OCI-LY3 (cell line): ENCODE measurements at regions not wholly inside any gene's neighbourhood (a gene's known extent, or its start where the extent isn't known, plus 50 kb on each side); places are given as distances from the start of the nearest gene placed in this dataset.
"Not testable (repeated sequence)": the region's sequence is repeated elsewhere in the genome, so short reads cannot be mapped to it uniquely, and the experiment has no call there.

Experiments
- H2AFZ ChIP-seq: fragments of 200-600, 300-600 bp; shearing (Covaris generic); 2 replicates; pipeline ENCODE4 v1.6.0; 2014; ENCODE audit warnings: antibody characterized with exemption, low read depth, low read length
- H3K27ac ChIP-seq: fragments of 200-600, 300-600 bp; sonication (generic); 2 replicates; pipeline ENCODE4 v1.5.1; 2014; ENCODE audit warnings: mild to moderate bottlenecking, low read length, moderate library complexity, mixed read lengths
- H3K27me3 ChIP-seq: fragments of 200-600, 300-600 bp; sonication (generic); 2 replicates; pipeline ENCODE4 v1.6.1; 2014; ENCODE audit warnings: low read depth, low read length, mixed read lengths
- H3K36me3 ChIP-seq: fragments of 200-600, 300-600 bp; sonication (generic); replicated peaks from 2 replicates; pipeline ENCODE3; 2014; ENCODE audit warnings: low read depth, low read length, mixed read lengths
- H3K4me1 ChIP-seq: fragments of 300-600, 200-600 bp; sonication (generic); 2 replicates; pipeline ENCODE4 v1.6.1; 2014; ENCODE audit warnings: low read length, mixed read lengths
- H3K4me2 ChIP-seq: fragments of 200-600, 300-600 bp; sonication (generic); 2 replicates; pipeline ENCODE4 v1.6.1; 2014; ENCODE audit warnings: low read length, mixed read lengths
- H3K4me3 ChIP-seq: fragments of 300-600, 200-600 bp; sonication (generic); 2 replicates; pipeline ENCODE4 v1.5.1; 2014; ENCODE audit warnings: antibody characterized with exemption, mild to moderate bottlenecking, low read length, moderate library complexity
- H3K79me2 ChIP-seq: fragments of 300-600, 200-600 bp; shearing (Covaris generic); 2 replicates; pipeline ENCODE4 v1.6.1; 2014; ENCODE audit warnings: mild to moderate bottlenecking, low read length, mixed read lengths
- H3K9ac ChIP-seq: fragments of 300-600, 200-600 bp; shearing (Covaris generic); 2 replicates; pipeline ENCODE4 v1.6.0; 2014; ENCODE audit warnings: mild to moderate bottlenecking, low read length, moderate library complexity
- H3K9me3 ChIP-seq: fragments of 200-600, 300-600 bp; shearing (Covaris generic); 2 replicates; pipeline ENCODE4 v1.6.1; 2014; ENCODE audit warnings: low read length, mixed read lengths; ENCODE audit not compliant: insufficient read depth
- H4K20me1 ChIP-seq: fragments of 200-600, 300-600 bp; sonication (generic); 2 replicates; pipeline ENCODE4 v1.6.1; 2016; ENCODE audit warnings: low read length, mixed read lengths; ENCODE audit not compliant: insufficient read depth
- EZH2phosphoT487 ChIP-seq: fragments of 200-600 bp; shearing (Covaris generic); IDR thresholded peaks from 2 replicates; pipeline ENCODE4 v1.6.1; 2018; ENCODE audit warnings: antibody characterized with exemption, mixed run types, low read depth
- TF ChIP-seq, protein P1 (sequence below): fragments of 200-600, 300-600 bp; sonication (generic); IDR thresholded peaks from 2 replicates; pipeline ENCODE4 v1.5.1; 2014; ENCODE audit warnings: antibody characterized with exemption, low read length, low read depth

DNA sequence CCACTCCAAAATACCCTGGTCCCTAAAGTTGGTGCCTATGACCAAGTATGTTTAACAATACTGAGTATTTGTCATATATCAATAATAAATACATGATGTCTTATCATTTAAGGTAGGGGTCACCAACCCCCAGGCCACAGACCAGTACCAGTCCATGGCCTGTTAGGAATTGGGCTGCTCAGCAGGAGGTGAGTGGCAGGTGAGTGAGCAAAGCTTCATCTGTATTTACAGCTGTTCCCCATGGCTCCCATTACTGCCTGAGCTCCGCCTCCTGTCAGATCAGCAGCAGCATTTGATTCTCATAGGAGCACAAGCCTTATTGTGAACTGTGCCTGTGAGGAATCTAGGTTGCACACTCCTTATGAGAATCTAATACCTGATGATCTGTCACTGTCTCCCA lies 126.2 kb downstream of the HNRNPD start:
- H3K4me3 ChIP-seq, result no peak overlapping the region
- H4K20me1 ChIP-seq, result no peaks in the 10 kb centered on the region
- H2AFZ ChIP-seq, result no peak overlapping the region
- H3K27ac ChIP-seq, result no peak overlapping the region
- TF ChIP-seq, protein P1, sequence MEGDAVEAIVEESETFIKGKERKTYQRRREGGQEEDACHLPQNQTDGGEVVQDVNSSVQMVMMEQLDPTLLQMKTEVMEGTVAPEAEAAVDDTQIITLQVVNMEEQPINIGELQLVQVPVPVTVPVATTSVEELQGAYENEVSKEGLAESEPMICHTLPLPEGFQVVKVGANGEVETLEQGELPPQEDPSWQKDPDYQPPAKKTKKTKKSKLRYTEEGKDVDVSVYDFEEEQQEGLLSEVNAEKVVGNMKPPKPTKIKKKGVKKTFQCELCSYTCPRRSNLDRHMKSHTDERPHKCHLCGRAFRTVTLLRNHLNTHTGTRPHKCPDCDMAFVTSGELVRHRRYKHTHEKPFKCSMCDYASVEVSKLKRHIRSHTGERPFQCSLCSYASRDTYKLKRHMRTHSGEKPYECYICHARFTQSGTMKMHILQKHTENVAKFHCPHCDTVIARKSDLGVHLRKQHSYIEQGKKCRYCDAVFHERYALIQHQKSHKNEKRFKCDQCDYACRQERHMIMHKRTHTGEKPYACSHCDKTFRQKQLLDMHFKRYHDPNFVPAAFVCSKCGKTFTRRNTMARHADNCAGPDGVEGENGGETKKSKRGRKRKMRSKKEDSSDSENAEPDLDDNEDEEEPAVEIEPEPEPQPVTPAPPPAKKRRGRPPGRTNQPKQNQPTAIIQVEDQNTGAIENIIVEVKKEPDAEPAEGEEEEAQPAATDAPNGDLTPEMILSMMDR, result no peak
- no peak for TF ChIP-seq EZH2phosphoT487
- peaks cover 7% of the 10 kb centered on the region for H3K4me1 ChIP-seq
- H3K36me3 ChIP-seq, result no peaks in the 10 kb centered on the region
- H3K9ac ChIP-seq, result no peak overlapping the region
- no peak overlapping the region for H3K4me2 ChIP-seq
- H3K9me3 ChIP-seq, result no peaks in the 10 kb centered on the region
- no peaks in the 10 kb centered on the region for H3K79me2 ChIP-seq
- 0 out of 2 replicates have a peak, but pooled peaks cover 7% of the 10 kb centered on the region for H3K27me3 ChIP-seq

DNA sequence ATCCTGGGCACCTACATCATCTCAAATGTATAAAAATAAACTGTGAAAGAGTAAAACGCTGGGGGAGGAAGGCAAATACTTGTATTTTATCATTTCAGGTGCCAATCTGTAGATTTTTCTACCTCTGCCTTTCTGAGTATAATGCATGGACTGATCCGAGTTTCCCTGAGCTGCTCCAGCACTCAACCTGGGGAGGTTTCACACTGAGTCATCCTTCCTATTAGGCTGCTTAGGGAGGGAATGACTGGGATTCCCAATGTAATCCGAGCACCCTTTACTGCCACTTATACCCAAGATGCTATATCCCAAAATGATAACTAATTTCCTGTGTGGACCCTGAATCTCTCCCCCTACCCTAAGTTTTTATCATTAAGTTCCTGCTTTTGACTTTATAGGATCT lies 126.6 kb downstream of the HNRNPD start:
- Histone ChIP-seq H3K27me3 (0 out of 2 replicates have a peak, but pooled peaks cover 7% of the 10 kb centered on the region), H3K4me2 (no peak overlapping the region), H3K4me1 (peaks cover 7% of the 10 kb centered on the region), H3K9me3 (no peaks in the 10 kb centered on the region), H3K79me2 (no peaks in the 10 kb centered on the region), H3K4me3 (no peak overlapping the region), H3K27ac (no peak overlapping the region), H2AFZ (no peak overlapping the region), H3K9ac (no peak overlapping the region), H3K36me3 (no peaks in the 10 kb centered on the region), H4K20me1 (no peaks in the 10 kb centered on the region)
- TF ChIP-seq, protein P1, result no peak
- TF ChIP-seq EZH2phosphoT487, result no peak

- Histone ChIP-seq H3K79me2 (no peaks in the 10 kb centered on the region), H3K9ac (no peak overlapping the region), H3K4me1 (no peaks in the 10 kb centered on the region), H3K27ac (no peak overlapping the region), H3K36me3 (no peaks in the 10 kb centered on the region), H3K9me3 (no peaks in the 10 kb centered on the region), H4K20me1 (no peaks in the 10 kb centered on the region), H3K4me3 (no peak overlapping the region), H3K27me3 (peaks cover 5% of the 10 kb centered on the region; the same call in 1 of the 2 replicates), H2AFZ (no peak overlapping the region), H3K4me2 (no peak overlapping the region)
- TF ChIP-seq, protein P1, result no peak
- no peak for TF ChIP-seq EZH2phosphoT487
Measured at GRCh38 chr4:82241534-82241933, 132.3 kb downstream of the HNRNPD start.

DNA sequence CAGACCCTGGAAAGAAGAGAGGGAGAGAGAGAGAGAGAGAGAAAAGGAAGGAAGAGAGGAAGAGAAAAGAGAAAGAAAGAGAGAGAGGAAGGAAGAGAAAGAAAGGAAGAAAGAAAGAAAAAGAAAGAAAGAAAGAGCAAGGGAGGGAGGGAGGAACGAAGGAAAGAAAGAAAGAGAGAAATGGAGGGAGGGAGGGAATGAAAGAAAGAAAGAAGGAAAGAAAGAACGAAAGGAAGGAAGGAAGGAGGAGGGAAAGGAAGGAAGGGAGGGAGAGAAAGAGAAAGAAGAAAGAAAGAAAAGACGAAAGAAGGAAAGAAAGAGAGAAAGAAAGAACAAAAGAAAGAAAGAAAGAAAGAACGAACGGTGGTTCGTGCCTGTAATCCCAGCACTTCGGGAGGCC lies 133.4 kb downstream of the HNRNPD start:
- Histone ChIP-seq H3K4me2 (no peak overlapping the region), H3K4me1 (no peaks in the 10 kb centered on the region), H3K9ac (no peak overlapping the region), H3K79me2 (no peaks in the 10 kb centered on the region), H3K9me3 (no peaks in the 10 kb centered on the region), H3K4me3 (no peak overlapping the region), H3K36me3 (no peaks in the 10 kb centered on the region), H3K27me3 (peaks cover 5% of the 10 kb centered on the region; the same call in 1 of the 2 replicates), H4K20me1 (no peaks in the 10 kb centered on the region), H3K27ac (no peak overlapping the region), H2AFZ (no peak overlapping the region)
- no peak for TF ChIP-seq EZH2phosphoT487
- TF ChIP-seq, protein P1, result no peak

DNA sequence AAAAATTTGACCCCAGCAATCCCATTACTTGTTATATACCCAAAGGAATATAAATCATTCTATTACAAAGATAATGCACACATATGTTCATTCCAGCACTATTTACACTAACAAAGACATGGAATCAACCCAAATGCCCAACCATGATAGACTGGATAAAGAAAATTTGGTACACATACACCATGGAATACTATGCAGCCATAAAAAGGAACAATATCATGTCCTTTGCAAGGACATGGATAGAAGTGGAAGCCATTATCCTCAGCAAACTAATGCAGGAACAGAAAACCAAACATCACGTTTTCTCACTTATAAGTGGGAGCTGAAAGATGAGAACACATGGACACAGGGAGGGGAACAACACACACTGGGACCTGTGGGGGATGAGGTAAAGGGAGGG lies 136.6 kb downstream of the HNRNPD start:
- H3K4me2 ChIP-seq, H3K4me3 ChIP-seq, H3K27me3 ChIP-seq, H3K36me3 ChIP-seq, H3K9ac ChIP-seq, H4K20me1 ChIP-seq, H2AFZ ChIP-seq, H3K4me1 ChIP-seq, H3K9me3 ChIP-seq, H3K79me2 ChIP-seq, H3K27ac ChIP-seq: not testable (repeated sequence)
